ENCODE measurements at regions not wholly inside any gene's neighbourhood (a gene's known extent, or its start where the extent isn't known, plus 50 kb on each side); places are given as distances from the start of the nearest gene placed in this dataset.
"Not testable (repeated sequence)": the region's sequence is repeated elsewhere in the genome, so short reads cannot be mapped to it uniquely, and the experiment has no call there.

DNA sequence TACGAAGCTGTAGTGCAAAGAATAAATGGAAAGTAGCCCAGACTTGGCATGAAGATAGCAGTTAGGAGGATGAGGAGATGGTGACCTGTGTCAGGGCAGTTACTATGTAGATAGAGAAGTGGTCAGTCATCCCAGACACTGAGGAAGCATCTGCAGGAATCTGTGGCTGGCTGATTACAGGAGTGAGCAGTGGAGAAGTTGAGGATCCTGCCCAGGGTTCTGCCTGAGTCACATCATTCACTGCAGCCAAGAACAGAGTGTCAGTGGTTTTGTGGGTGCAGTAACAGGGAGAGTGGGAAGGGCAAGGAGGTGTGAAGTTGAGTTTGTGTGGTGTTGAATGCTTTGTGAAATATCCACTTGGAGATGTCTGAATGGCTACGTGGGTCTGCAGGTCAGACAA is 676.4 kb upstream of the NRP1 start:
- Mint-ChIP-seq H3K9me3 (peaks cover 0 to 2% (median 0%) of the 10 kb centered on the region in 7 donors), H3K4me3 (no peak overlapping the region), H3K4me1 (peaks cover 9% of the 10 kb centered on the region), H3K36me3 (no peaks in the 10 kb centered on the region), H3K27ac (peak overlapping the region in 2 of 7 donors; percentile 1 to 21), H3K27me3 (ENCODE audit: low read depth in 3 of 3) (peaks cover 0 to 8% (median 2%) of the 10 kb centered on the region in 3 donors)
- H3K4me1 ChIP-seq (ENCODE audit: control insufficient read depth in 1 of 2, insufficient read depth in 2 of 2, low read length in 2 of 2) = no peaks in the 10 kb centered on the region
- no peaks in the 10 kb centered on the region for H3K79me2 ChIP-seq (ENCODE audit: insufficient read depth, low read length)
- intact Hi-C loops (cut with micrococcal nuclease) = no loop called here
- no peaks in the 10 kb centered on the region for H3K9me3 ChIP-seq (replicated peaks in 1 of 2; ENCODE audit: control insufficient read depth in 1 of 2, insufficient read depth in 1 of 2, low read length in 2 of 2)
- DNase-seq = no peak
- no peak overlapping the region for H2AFZ ChIP-seq (ENCODE audit: insufficient read depth, low read depth, low read length, poor library complexity, severe bottlenecking)
- TF ChIP-seq CTCF (IDR thresholded peaks at IDR 0.05) = no peak
- no peak overlapping the region for H3K4me3 ChIP-seq (replicated peaks in 1 of 3; ENCODE audit: low read depth in 2 of 3, low read length in 3 of 3)
- H3K27ac ChIP-seq (ENCODE audit: low read depth in 1 of 2, low read length in 2 of 2) = no peak overlapping the region
- H3K4me2 ChIP-seq (replicated peaks; ENCODE audit: extremely low read depth, low read length, poor library complexity, severe bottlenecking) = no peak overlapping the region
- H4K20me1 ChIP-seq (ENCODE audit: insufficient read depth, low read length) = no peaks in the 10 kb centered on the region
- no peak overlapping the region for H3K9ac ChIP-seq (ENCODE audit: insufficient read depth, low read length, poor library complexity, severe bottlenecking)
- 0% methylated on average over 1 of the region's 2 CpGs for WGBS (ENCODE audit: insufficient coverage)
- no peaks in the 10 kb centered on the region for H3K36me3 ChIP-seq (replicated peaks in 1 of 2; ENCODE audit: control insufficient read depth in 1 of 2, insufficient read depth in 2 of 2, low read length in 2 of 2)
- no peaks in the 10 kb centered on the region for H3K27me3 ChIP-seq (ENCODE audit: control insufficient read depth in 2 of 2, insufficient read depth in 2 of 2, low read length in 2 of 2)

DNA sequence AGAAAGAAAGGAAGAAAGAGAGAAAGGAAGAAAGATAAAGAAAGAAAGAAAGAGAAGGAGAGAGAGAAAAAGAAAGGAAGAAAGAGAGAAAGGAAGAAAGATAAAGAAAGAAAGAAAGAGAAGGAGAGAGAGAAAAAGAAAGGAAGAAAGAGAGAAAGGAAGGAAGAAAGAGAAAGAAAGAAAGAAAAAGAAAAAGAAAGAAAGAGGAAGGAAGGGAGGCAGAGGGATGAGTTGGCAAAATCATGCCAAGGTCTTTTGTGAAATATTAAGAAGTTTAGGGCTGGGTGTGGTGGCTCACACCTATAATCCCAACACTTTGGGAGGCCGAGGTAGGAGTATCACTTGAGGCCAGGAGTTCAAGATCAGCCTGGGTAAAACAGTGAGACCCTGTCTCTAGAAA is 675.8 kb upstream of the NRP1 start:
- DNase-seq; H3K4me3 Mint-ChIP-seq; H3K4me3 ChIP-seq (replicated peaks in 1 of 3; ENCODE audit: low read depth in 2 of 3, low read length in 3 of 3); H3K9me3 ChIP-seq (replicated peaks in 1 of 2; ENCODE audit: control insufficient read depth in 1 of 2, insufficient read depth in 1 of 2, low read length in 2 of 2); H3K27ac ChIP-seq (ENCODE audit: low read depth in 1 of 2, low read length in 2 of 2); H4K20me1 ChIP-seq (ENCODE audit: insufficient read depth, low read length); H3K9ac ChIP-seq (ENCODE audit: insufficient read depth, low read length, poor library complexity, severe bottlenecking); H3K36me3 ChIP-seq (replicated peaks in 1 of 2; ENCODE audit: control insufficient read depth in 1 of 2, insufficient read depth in 2 of 2, low read length in 2 of 2); intact Hi-C loops (cut with micrococcal nuclease); H3K4me2 ChIP-seq (replicated peaks; ENCODE audit: extremely low read depth, low read length, poor library complexity, severe bottlenecking); H3K79me2 ChIP-seq (ENCODE audit: insufficient read depth, low read length); H3K4me1 ChIP-seq (ENCODE audit: control insufficient read depth in 1 of 2, insufficient read depth in 2 of 2, low read length in 2 of 2); H3K27me3 Mint-ChIP-seq (ENCODE audit: low read depth in 3 of 3); H3K27ac Mint-ChIP-seq; H3K27me3 ChIP-seq (ENCODE audit: control insufficient read depth in 2 of 2, insufficient read depth in 2 of 2, low read length in 2 of 2); H3K9me3 Mint-ChIP-seq; H3K36me3 Mint-ChIP-seq; H3K4me1 Mint-ChIP-seq; H2AFZ ChIP-seq (ENCODE audit: insufficient read depth, low read depth, low read length, poor library complexity, severe bottlenecking): not testable (repeated sequence)
- TF ChIP-seq CTCF (IDR thresholded peaks at IDR 0.05) = peak; percentile 15
- WGBS (ENCODE audit: insufficient coverage) = no CpG with 5 or more reads among the region's 1 CpG

Measured in CD14-positive monocyte (primary cell).